HAP-1 (cell line): ENCODE measurements at regions not wholly inside any gene's neighbourhood (a gene's known extent, or its start where the extent isn't known, plus 50 kb on each side); places are given as distances from the start of the nearest gene placed in this dataset.

Experiments used
- DNase-seq, 2 experiments: peaks; one replicate each; pipeline ENCODE4 v3.0.0-alpha.2; 2016 to 2020; ENCODE audit warnings: low spot score in 2 of 2
- H3K27me3 ChIP-seq: fragments of 250-450 bp; sonication (Bioruptor Pico); 2 replicates; pipeline ENCODE4 v1.5.1; 2020; ENCODE audit warnings: low read depth, mild to moderate bottlenecking, moderate library complexity
- H3K36me3 ChIP-seq: fragments of 250-450 bp; sonication (Bioruptor Pico); replicated peaks from 2 replicates; pipeline ENCODE4 v1.5.1; 2020; ENCODE audit warnings: mild to moderate bottlenecking
- H3K4me1 ChIP-seq: fragments of 250-450 bp; sonication (Bioruptor Pico); 2 replicates; pipeline ENCODE4 v1.5.1; 2020; ENCODE audit warnings: mild to moderate bottlenecking
- H3K4me3 ChIP-seq: fragments of 250-450 bp; sonication (Bioruptor Pico); 2 replicates; pipeline ENCODE4 v1.5.1; 2020; ENCODE audit warnings: mild to moderate bottlenecking, moderate library complexity
- H3K9me3 ChIP-seq: fragments of 250-450 bp; sonication (Bioruptor Pico); 2 replicates; pipeline ENCODE4 v1.5.1; 2020; ENCODE audit warnings: mild to moderate bottlenecking, moderate library complexity
- in situ Hi-C: fragments of 300-500 bp; cut with MboI; formaldehyde crosslinking; loops from 3 replicates; pipeline ENCODE4 v1.14.3; 2020; ENCODE audit warnings: low sequenced_read_pairs, inconsistent platforms, mixed read lengths

DNA sequence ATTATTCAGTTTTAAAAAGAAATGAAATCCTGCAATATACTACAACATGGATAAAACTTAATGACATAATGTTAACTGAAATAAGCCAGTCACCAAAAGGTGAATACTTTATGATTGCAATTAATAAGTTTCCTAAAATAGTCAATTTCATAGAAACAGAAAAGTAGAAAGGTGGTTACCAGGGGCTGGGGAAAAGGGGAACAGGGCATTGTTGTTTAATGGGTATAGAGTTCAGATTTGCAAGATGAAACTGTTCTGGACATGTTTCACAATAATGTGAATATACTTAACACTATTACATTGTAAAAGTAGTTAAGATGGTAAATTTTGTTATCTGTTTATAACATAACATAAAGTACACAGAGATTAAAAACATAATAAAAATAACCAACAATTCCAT lies 550.9 kb downstream of the CCER1 start:
- no peaks in the 10 kb centered on the region for H3K9me3 ChIP-seq
- no peak for DNase-seq
- in situ Hi-C loops: no loop called here
- no peak overlapping the region for H3K4me3 ChIP-seq
- no peaks in the 10 kb centered on the region for H3K4me1 ChIP-seq
- H3K36me3 ChIP-seq: no peaks in the 10 kb centered on the region
- no peaks in the 10 kb centered on the region for H3K27me3 ChIP-seq

- in situ Hi-C loops: no loop called here
- Histone ChIP-seq H3K9me3 (no peaks in the 10 kb centered on the region), H3K4me1 (no peaks in the 10 kb centered on the region), H3K36me3 (no peaks in the 10 kb centered on the region), H3K4me3 (no peak overlapping the region), H3K27me3 (no peaks in the 10 kb centered on the region)
- no peak for DNase-seq
Measured at GRCh38 chr12:90401185-90401584, 553.8 kb downstream of the CCER1 start.

GRCh38 chr12:90399357-90399756 lies 555.6 kb downstream of the CCER1 start:
- H3K27me3 ChIP-seq: no peaks in the 10 kb centered on the region
- H3K36me3 ChIP-seq: no peaks in the 10 kb centered on the region
- in situ Hi-C loops: no loop called here
- H3K4me1 ChIP-seq: no peaks in the 10 kb centered on the region
- no peak overlapping the region for H3K4me3 ChIP-seq
- no peaks in the 10 kb centered on the region for H3K9me3 ChIP-seq
- DNase-seq: no peak

DNA sequence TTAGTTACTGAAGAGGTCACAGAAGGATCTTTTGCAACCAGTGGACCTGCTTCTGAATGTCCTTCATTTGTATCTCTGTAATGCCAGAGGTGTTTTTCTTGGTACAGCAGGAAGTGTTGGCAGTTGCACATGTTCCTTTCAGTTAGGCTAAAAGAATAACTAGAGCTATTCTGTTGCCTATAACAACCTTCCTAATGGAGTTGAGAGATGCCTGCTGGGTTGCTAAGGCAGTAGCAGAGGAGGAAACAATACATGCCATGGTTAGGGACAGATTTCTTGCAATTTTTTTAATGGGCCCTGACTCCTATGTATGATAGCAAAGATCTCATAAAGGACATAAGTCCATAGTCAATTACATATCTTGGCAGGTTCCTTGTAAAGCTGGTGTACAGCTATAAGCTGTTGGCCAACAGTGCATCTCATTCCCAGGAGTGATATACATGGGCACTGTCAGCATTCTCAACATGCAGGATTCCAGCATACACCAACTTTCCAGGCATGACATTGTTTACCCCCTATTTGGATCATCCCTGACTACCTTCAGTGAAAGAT lies 556.6 kb downstream of the CCER1 start:
- no peak for DNase-seq
- in situ Hi-C loops: no loop called here

GRCh38 chr12:90396556-90396955 lies 558.4 kb downstream of the CCER1 start:
- Histone ChIP-seq H3K36me3 (no peaks in the 10 kb centered on the region), H3K27me3 (no peaks in the 10 kb centered on the region), H3K4me1 (no peaks in the 10 kb centered on the region), H3K4me3 (no peak overlapping the region), H3K9me3 (no peaks in the 10 kb centered on the region)
- no peak for DNase-seq
- in situ Hi-C loops: no loop called here

More for the DNA sequence above, 556.6 kb downstream of the CCER1 start:
- no peaks in the 10 kb centered on the region for H3K36me3 ChIP-seq
- H3K9me3 ChIP-seq: no peaks in the 10 kb centered on the region
- H3K4me1 ChIP-seq: no peaks in the 10 kb centered on the region
- H3K27me3 ChIP-seq: no peaks in the 10 kb centered on the region
- no peak overlapping the region for H3K4me3 ChIP-seq

- Histone ChIP-seq H3K4me3 (no peak overlapping the region), H3K36me3 (no peaks in the 10 kb centered on the region), H3K27me3 (no peaks in the 10 kb centered on the region), H3K9me3 (no peaks in the 10 kb centered on the region), H3K4me1 (no peaks in the 10 kb centered on the region)
- in situ Hi-C loops: no loop called here
- DNase-seq: no peak
Measured at GRCh38 chr12:90393652-90394051, 561.3 kb downstream of the CCER1 start.

GRCh38 chr12:90393089-90393488 lies 561.9 kb downstream of the CCER1 start:
- Histone ChIP-seq H3K27me3 (no peaks in the 10 kb centered on the region), H3K4me3 (no peak overlapping the region), H3K9me3 (no peaks in the 10 kb centered on the region)

GRCh38 chr12:90390947-90391346 lies 564.0 kb downstream of the CCER1 start:
- Histone ChIP-seq H3K9me3 (no peaks in the 10 kb centered on the region), H3K4me1 (no peaks in the 10 kb centered on the region), H3K27me3 (no peaks in the 10 kb centered on the region), H3K4me3 (no peak overlapping the region), H3K36me3 (no peaks in the 10 kb centered on the region)
- in situ Hi-C loops: no loop called here
- no peak for DNase-seq

More at GRCh38 chr12:90393089-90393488, 561.9 kb downstream of the CCER1 start:
- in situ Hi-C loops: no loop called here
- H3K4me1 ChIP-seq: no peaks in the 10 kb centered on the region
- DNase-seq: no peak
- H3K36me3 ChIP-seq: no peaks in the 10 kb centered on the region

GRCh38 chr12:90368081-90368480 lies 586.9 kb downstream of the CCER1 start:
- no peaks in the 10 kb centered on the region for H3K9me3 ChIP-seq
- in situ Hi-C loops: no loop called here
- H3K4me3 ChIP-seq: no peak overlapping the region
- H3K36me3 ChIP-seq: no peaks in the 10 kb centered on the region
- H3K27me3 ChIP-seq: no peaks in the 10 kb centered on the region
- DNase-seq: no peak
- no peaks in the 10 kb centered on the region for H3K4me1 ChIP-seq

DNA sequence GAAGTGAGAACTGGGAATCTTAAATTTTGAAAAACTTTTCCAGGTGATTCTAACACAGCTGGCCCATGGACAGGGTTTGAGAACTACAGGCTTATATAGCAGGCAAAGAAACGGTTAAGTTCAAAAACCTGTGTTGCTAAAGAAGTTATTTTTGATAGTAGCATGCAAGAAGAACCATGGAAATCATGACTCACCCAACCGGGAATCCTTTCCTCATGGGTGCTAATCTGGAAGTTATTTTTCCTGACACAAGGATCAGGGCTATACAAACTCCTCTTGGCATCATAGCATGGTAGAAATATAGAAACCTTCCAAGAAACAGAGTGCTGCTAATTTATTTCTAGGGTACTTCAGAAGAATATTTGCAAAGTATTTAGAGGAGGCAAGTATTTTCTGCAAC lies 588.7 kb downstream of the CCER1 start:
- no peaks in the 10 kb centered on the region for H3K9me3 ChIP-seq
- no peak overlapping the region for H3K4me3 ChIP-seq
- no peaks in the 10 kb centered on the region for H3K36me3 ChIP-seq
- H3K27me3 ChIP-seq: no peaks in the 10 kb centered on the region
- no peaks in the 10 kb centered on the region for H3K4me1 ChIP-seq
- no peak for DNase-seq
- in situ Hi-C loops: no loop called here

DNA sequence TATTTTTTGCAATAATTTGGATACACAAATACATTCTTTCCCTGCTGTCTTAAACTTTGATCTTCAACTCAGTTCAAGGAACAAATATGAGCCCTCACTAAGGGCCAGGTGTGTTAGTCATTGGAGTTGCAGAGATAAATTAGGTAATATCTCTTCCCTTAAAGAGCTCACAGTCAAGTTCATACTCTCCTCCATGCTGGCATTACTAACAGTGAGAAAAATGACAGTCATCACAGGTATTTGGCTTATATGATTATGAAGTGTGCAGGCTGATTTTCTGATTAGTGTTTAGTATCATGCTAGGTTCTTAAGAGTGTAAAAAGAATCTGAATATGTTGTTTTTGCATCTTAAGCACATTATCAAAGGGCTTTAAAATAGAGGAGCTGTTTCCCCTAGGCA lies 594.7 kb downstream of the CCER1 start:
- H3K9me3 ChIP-seq: no peaks in the 10 kb centered on the region
- H3K27me3 ChIP-seq: no peaks in the 10 kb centered on the region
- DNase-seq: no peak
- no peak overlapping the region for H3K4me3 ChIP-seq
- no peaks in the 10 kb centered on the region for H3K36me3 ChIP-seq
- H3K4me1 ChIP-seq: no peaks in the 10 kb centered on the region
- in situ Hi-C loops: no loop called here

DNA sequence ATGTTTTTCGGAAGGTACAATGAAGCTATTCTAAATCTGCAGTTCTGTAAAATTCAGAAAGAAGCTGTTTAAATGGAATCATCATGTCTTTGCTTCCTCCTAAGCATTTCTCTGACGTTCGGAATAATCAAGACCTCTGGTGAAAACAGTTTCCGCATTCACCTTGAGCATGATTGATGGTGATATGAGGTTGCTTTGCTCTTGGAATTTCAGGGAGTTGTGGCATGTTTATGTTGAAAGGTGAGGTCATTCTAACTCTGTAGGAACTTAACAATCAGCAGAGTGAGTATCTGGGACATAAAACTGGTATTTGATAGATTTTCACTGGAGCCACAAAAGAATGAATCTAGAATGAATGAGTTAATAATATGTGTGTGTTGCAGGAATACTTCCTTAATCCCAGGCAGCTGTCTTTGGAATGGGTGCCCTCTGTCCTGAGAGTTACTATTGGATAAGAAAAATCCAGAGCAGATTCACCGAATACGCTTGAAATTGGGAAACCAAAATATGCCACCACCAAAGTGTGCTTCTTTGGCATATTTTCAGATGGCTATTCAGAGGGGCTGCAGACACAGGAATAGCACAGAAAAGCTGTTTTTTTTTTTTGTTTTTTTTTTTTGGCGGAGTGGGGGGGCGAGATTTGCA lies 599.1 kb downstream of the CCER1 start:
- no peak overlapping the region for H3K4me3 ChIP-seq
- DNase-seq: no peak
- in situ Hi-C loops: no loop called here
- H3K36me3 ChIP-seq: no peaks in the 10 kb centered on the region
- H3K4me1 ChIP-seq: no peaks in the 10 kb centered on the region
- no peaks in the 10 kb centered on the region for H3K9me3 ChIP-seq
- H3K27me3 ChIP-seq: no peaks in the 10 kb centered on the region

GRCh38 chr12:90343966-90344365 lies 611.0 kb downstream of the CCER1 start:
- Histone ChIP-seq H3K36me3 (no peaks in the 10 kb centered on the region), H3K4me1 (no peaks in the 10 kb centered on the region), H3K4me3 (no peak overlapping the region), H3K27me3 (no peaks in the 10 kb centered on the region), H3K9me3 (no peaks in the 10 kb centered on the region)
- no peak for DNase-seq
- in situ Hi-C loops: no loop called here

GRCh38 chr12:90342081-90342480 lies 612.9 kb downstream of the CCER1 start:
- DNase-seq: no peak
- no peaks in the 10 kb centered on the region for H3K4me1 ChIP-seq
- H3K9me3 ChIP-seq: no peaks in the 10 kb centered on the region
- in situ Hi-C loops: no loop called here
- no peaks in the 10 kb centered on the region for H3K27me3 ChIP-seq
- H3K36me3 ChIP-seq: no peaks in the 10 kb centered on the region
- H3K4me3 ChIP-seq: no peak overlapping the region

DNA sequence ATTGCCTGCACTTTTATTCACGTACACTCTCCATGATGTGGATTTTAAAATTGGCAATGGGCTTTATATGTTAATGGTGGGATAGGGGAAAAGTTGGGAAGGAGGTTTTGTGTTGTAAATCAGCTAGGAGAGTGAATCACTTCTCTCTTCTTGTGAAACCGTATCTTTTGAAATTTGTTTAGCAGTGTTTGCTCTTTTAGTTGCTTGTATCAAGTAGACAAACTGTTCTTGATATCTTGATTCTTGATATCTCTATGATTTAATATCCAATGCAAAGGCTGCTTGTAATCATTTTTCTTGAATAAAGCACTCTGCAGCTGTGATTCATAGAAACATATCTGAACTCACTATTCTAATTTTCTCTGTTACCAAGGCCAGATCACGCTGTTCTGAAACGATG lies 615.1 kb downstream of the CCER1 start:
- H3K4me1 ChIP-seq: no peaks in the 10 kb centered on the region
- no peaks in the 10 kb centered on the region for H3K9me3 ChIP-seq
- DNase-seq: no peak
- H3K4me3 ChIP-seq: no peak overlapping the region
- no peaks in the 10 kb centered on the region for H3K36me3 ChIP-seq
- H3K27me3 ChIP-seq: no peaks in the 10 kb centered on the region
- in situ Hi-C loops: no loop called here
